ENCODE measurements at regions not wholly inside any gene's neighbourhood (a gene's known extent, or its start where the extent isn't known, plus 50 kb on each side); places are given as distances from the start of the nearest gene placed in this dataset.
"Not testable (repeated sequence)": the region's sequence is repeated elsewhere in the genome, so short reads cannot be mapped to it uniquely, and the experiment has no call there.

- DNase-seq (ENCODE audit: low read depth in 2 of 2) = no peak
Measured at GRCh38 chr2:195308163-195308562, 348.9 kb upstream of the SLC39A10 start.

DNA sequence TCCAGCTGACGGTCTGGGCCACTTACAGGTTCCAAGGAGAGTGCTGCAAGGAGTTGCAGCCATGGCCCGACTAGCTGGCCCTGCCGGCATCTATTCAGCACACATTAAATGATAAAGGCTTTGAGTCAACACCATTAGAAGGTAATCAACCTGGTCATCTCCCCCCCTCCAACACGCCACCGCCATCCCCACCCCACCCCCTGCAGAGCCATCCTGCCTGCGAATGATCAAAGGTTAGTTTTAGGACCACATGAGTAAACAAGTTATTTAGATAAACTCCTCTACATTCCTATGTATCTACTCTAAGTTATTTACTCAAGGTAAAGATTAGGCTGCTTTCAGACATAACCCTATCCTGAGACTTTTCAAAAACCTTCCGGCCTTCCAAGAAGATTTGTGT lies 349.3 kb upstream of the SLC39A10 start:
- DNase-seq (ENCODE audit: low read depth in 2 of 2) = no peak

GRCh38 chr2:195304310-195304709 lies 352.7 kb upstream of the SLC39A10 start:
- DNase-seq (ENCODE audit: low read depth in 2 of 2) = no peak

DNA sequence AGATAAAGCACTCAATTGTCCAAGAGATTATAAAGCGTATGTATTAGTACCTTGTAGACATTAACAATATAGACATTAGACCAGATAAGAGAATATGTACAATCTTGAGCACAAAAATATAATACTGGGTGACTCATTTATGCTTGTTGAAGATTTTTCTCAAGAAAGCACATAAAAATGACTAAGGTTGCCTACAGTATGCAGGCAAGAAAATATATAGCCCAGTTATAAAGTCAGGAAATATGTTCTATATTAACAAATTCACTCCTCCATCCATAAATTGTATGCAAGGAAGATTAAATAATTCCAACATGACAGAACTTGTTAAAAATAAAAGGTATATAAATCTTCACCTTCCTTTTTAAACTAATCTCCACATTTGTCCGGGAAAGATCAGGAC lies 356.4 kb upstream of the SLC39A10 start:
- DNase-seq (ENCODE audit: low read depth in 2 of 2) = no peak

GRCh38 chr2:195299600-195299999 lies 357.4 kb upstream of the SLC39A10 start:
- DNase-seq (ENCODE audit: low read depth in 2 of 2) = no peak

GRCh38 chr2:195296490-195296889 lies 360.5 kb upstream of the SLC39A10 start:
- DNase-seq (ENCODE audit: low read depth in 2 of 2) = no peak

- no peak for DNase-seq (ENCODE audit: low read depth in 2 of 2)
Measured at GRCh38 chr2:195289081-195289480, 367.9 kb upstream of the SLC39A10 start.

GRCh38 chr2:195279840-195280427 lies 377.1 kb upstream of the SLC39A10 start:
- DNase-seq (ENCODE audit: low read depth in 2 of 2) = peak in 1 of 2 experiments; percentile 0

DNA sequence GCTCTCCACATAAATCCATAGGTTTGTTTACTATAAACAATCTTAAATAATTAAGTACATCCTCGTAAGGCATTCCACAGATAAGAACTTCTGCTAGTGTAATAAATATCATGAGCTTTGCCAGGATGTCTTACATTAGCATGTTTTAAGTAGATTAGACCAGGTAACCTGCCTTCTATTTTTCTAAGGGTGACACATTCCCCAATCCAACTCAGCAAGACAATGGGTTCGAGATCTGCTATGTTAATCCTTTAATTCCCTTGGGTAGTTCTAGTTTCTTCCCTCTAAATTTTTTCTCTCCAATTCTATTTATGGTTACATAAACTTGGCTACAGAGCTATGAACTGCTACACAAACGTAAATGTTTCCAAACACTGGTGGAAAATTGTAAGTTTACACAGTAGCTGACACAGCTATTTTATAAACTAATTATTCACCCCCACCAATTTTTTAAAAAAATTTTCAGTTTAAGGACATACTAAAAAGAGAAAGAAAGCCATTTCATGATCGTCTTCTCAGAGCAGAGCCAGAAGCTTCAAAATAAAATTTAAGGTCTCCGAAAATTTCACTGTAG lies 386.5 kb upstream of the SLC39A10 start:
- no peak for DNase-seq (ENCODE audit: low read depth in 2 of 2)

GRCh38 chr2:195269220-195269619 lies 387.8 kb upstream of the SLC39A10 start:
- no peak for DNase-seq (ENCODE audit: low read depth in 2 of 2)

GRCh38 chr2:195257979-195258378 lies 399.0 kb upstream of the SLC39A10 start:
- no peak for DNase-seq (ENCODE audit: low read depth in 2 of 2)

DNA sequence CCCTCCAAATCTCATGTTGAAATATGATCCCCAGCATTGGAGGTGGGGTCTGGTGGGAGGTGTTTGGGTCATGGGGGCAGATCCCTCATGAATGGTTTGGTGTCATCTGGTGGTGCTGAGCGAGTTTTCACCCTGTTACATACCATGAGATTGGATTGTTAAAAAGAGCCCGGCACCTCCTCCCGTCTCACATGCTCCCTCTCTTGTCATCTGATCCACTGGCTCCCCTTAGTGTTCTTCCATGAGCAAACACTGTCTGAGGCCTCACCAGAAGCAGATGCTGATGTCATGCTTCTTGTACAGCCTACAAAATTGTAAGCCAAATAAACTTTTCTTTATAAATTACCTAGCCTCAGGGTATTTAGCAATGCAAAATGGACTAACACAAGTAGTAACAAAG lies 405.0 kb upstream of the SLC39A10 start:
- no peak for DNase-seq (ENCODE audit: low read depth in 2 of 2)

GRCh38 chr2:195251214-195251613 lies 405.8 kb upstream of the SLC39A10 start:
- no peak for DNase-seq (ENCODE audit: low read depth in 2 of 2)

- DNase-seq (ENCODE audit: low read depth in 2 of 2) = no peak
Measured at GRCh38 chr2:195238826-195239225, 418.2 kb upstream of the SLC39A10 start.

DNA sequence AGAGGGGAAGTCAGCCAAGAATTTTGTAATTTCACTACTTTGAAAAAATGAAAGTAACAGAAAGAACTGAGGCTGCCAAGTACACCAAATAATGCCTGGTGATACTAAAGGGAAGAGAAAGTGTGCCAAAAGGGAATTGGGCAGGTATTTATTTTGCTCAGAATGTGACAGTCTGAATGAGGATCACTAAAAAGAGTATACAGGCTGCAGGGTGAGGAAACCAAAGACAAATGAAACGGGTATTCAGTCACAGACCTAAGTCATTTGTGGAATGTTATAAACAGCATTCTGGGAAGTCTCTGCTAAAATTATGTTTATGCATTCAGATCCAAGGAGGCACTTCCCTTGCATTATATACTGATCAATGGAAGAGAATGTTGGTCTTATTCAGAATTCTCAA lies 418.6 kb upstream of the SLC39A10 start:
- DNase-seq (ENCODE audit: low read depth in 2 of 2) = no peak

DNA sequence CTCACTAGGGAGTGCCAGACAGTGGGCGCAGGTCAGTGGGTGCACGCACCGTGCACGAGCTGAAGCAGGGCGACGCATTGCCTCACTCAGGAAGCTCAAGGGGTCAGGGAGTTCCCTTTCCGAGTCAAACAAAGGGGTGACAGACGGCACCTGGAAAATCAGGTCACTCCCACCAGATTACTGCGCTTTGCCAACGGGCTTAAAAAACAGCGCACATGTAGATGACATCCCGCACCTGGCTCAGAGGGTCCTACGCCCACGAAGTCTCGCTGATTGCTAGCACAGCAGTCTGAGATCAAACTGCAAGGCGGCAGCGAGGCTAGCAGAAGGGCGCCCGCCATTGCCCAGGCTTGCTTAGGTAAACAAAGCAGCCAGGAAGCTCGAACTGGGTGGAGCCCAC lies 428.5 kb upstream of the SLC39A10 start:
- not testable (repeated sequence) for DNase-seq (ENCODE audit: low read depth in 2 of 2)

DNA sequence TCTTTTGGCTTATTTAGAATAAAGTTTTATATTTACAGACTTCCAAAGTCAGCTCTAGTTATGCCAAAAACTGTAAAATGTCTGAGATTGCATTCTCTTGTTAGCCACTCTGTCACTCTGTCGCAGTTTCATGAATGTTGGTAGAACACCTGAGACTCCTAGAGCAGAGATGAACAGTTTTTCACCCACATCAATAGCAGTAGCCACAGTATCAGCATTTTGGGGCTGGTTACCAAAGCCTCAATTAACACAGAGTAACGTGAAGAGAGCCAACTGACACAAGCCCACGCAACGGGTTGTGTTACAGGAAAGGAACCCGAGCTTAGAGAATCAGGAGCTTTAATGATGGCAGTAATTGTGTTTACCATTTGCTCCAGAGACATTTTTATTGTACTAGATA lies 443.0 kb upstream of the SLC39A10 start:
- no peak for DNase-seq (ENCODE audit: low read depth in 2 of 2)

GRCh38 chr2:195212586-195212985 lies 444.4 kb upstream of the SLC39A10 start:
- no peak for DNase-seq (ENCODE audit: low read depth in 2 of 2)

GRCh38 chr2:195202163-195202845 lies 454.7 kb upstream of the SLC39A10 start:
- DNase-seq (ENCODE audit: low read depth in 2 of 2) = no peak

GRCh38 chr2:195199864-195200263 lies 457.2 kb upstream of the SLC39A10 start:
- DNase-seq (ENCODE audit: low read depth in 2 of 2) = no peak

- no peak for DNase-seq (ENCODE audit: low read depth in 2 of 2)
Measured at GRCh38 chr2:195181059-195181705, 475.8 kb upstream of the SLC39A10 start.

- no peak for DNase-seq (ENCODE audit: low read depth in 2 of 2)
Measured at GRCh38 chr2:195168369-195168768, 488.7 kb upstream of the SLC39A10 start.

DNA sequence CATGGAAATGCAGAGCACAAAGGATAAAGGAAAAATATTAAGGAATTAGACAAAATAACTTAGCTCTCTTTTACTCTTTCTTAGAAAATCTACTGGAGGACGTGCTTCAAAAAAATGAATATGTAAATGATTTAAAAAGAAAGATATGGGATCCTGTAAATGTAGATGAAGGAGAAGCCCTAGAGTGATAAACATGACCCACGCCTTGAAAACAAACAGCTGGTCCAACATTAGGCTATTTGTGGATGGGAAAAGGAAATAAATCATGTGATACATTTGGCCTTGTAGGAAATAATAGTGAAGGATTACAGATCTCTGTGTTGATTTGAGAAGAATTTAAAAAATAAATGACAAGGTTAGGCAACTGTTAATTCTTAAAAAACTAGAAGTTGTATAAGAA lies 492.1 kb upstream of the SLC39A10 start:
- DNase-seq (ENCODE audit: low read depth in 2 of 2) = no peak

Measured in fibroblast of skin of left biceps (primary cell).